A549 (cell line): ENCODE measurements at regions not wholly inside any gene's neighbourhood (a gene's known extent, or its start where the extent isn't known, plus 50 kb on each side); places are given as distances from the start of the nearest gene placed in this dataset.

ENCODE experiments used
- HOXB13 ChIP-seq: fragments of 250-450 bp; sonication (Bioruptor Pico); IDR thresholded peaks from 2 replicates; pipeline ENCODE4 v1.5.0; 2020; ENCODE audit warnings: low read depth, mild to moderate bottlenecking, moderate library complexity
- HOXB5 ChIP-seq: fragments of 250-450 bp; sonication (Bioruptor Pico); IDR thresholded peaks from 2 replicates; pipeline ENCODE4 v1.5.0; 2020; ENCODE audit warnings: mild to moderate bottlenecking, moderate library complexity
- KDM1A ChIP-seq: fragments of 200-600 bp; sonication (generic); IDR thresholded peaks from 2 replicates; pipeline ENCODE4 v1.6.1; 2016; ENCODE audit warnings: low read depth, mild to moderate bottlenecking
- MAZ ChIP-seq: fragments of 150-350 bp; IDR thresholded peaks from 2 replicates; pipeline ENCODE4 v1.6.1; 2014; ENCODE audit warnings: antibody characterized with exemption, low read depth, low read length, borderline replicate concordance
- MYC ChIP-seq: IDR thresholded peaks from 2 replicates; pipeline ENCODE4 v1.6.1; 2012; ENCODE audit warnings: mild to moderate bottlenecking, inconsistent platforms, low read length, improper control_type of control experiment, borderline replicate concordance
- NFE2L2 ChIP-seq: fragments of 150-350 bp; conservative IDR thresholded peaks from 2 replicates; pipeline ENCODE4 v1.6.1; 2014; ENCODE audit warnings: low read length
- POLR2A ChIP-seq: IDR thresholded peaks from 2 replicates; pipeline ENCODE4 v1.6.1; 2012; ENCODE audit warnings: mild to moderate bottlenecking, low read length
- POLR2AphosphoS2 ChIP-seq: conservative IDR thresholded peaks from 2 replicates; pipeline ENCODE4 v1.6.1; 2012; ENCODE audit warnings: low read length, improper control_type of control experiment, inconsistent platforms
- TF ChIP-seq, protein P1 (sequence below): fragments of >200 bp; sonication (Bioruptor Twin); formaldehyde crosslinking; IDR thresholded peaks from 3 replicates; pipeline ENCODE4 v1.5.1; 2016
- TF ChIP-seq, protein P2 (sequence below): fragments of 450-650 bp; IDR thresholded peaks from 2 replicates; pipeline ENCODE4 v1.6.1; 2014; ENCODE audit warnings: antibody characterized with exemption

DNA sequence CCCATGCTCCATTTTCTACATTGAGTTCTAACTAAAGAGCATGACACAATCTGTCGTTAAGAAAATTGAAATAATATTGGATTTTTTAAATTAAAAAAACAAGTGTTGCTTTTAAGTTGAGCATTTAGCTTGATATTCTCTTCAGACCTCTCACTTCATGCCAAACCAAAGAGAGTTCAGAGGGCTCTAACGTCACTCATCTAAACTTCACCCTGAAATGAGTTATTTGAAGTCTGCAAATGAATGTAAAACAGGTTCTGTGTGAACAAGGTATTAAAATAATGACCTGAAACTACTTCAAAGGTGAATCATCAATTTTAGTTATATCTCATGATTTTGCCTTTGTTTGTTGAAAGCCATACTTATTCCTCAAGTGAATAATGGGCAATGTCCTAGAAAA lies 61.8 kb downstream of the MRPL57 start:
- no peak for TF ChIP-seq POLR2AphosphoS2
- TF ChIP-seq NFE2L2, result no peak
- TF ChIP-seq, protein P1, sequence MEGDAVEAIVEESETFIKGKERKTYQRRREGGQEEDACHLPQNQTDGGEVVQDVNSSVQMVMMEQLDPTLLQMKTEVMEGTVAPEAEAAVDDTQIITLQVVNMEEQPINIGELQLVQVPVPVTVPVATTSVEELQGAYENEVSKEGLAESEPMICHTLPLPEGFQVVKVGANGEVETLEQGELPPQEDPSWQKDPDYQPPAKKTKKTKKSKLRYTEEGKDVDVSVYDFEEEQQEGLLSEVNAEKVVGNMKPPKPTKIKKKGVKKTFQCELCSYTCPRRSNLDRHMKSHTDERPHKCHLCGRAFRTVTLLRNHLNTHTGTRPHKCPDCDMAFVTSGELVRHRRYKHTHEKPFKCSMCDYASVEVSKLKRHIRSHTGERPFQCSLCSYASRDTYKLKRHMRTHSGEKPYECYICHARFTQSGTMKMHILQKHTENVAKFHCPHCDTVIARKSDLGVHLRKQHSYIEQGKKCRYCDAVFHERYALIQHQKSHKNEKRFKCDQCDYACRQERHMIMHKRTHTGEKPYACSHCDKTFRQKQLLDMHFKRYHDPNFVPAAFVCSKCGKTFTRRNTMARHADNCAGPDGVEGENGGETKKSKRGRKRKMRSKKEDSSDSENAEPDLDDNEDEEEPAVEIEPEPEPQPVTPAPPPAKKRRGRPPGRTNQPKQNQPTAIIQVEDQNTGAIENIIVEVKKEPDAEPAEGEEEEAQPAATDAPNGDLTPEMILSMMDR, result no peak
- no peak for TF ChIP-seq HOXB13 (CRISPR knock-in tag)
- TF ChIP-seq, protein P2, sequence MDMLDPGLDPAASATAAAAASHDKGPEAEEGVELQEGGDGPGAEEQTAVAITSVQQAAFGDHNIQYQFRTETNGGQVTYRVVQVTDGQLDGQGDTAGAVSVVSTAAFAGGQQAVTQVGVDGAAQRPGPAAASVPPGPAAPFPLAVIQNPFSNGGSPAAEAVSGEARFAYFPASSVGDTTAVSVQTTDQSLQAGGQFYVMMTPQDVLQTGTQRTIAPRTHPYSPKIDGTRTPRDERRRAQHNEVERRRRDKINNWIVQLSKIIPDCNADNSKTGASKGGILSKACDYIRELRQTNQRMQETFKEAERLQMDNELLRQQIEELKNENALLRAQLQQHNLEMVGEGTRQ, result no peak
- TF ChIP-seq POLR2A, result no peak
- no peak for TF ChIP-seq MAZ
- no peak for TF ChIP-seq HOXB5 (CRISPR knock-in tag)
- TF ChIP-seq MYC, result no peak
- TF ChIP-seq KDM1A, result no peak
